GM18520 (cell line): ENCODE measurements at regions not wholly inside any gene's neighbourhood (a gene's known extent, or its start where the extent isn't known, plus 50 kb on each side); places are given as distances from the start of the nearest gene placed in this dataset.

ENCODE experiments used
- ATAC-seq: cut with Tn5 transposase; IDR thresholded peaks from one replicate; pipeline ENCODE4 v1.9.1; 2021; ENCODE audit not compliant: unreplicated experiment

DNA sequence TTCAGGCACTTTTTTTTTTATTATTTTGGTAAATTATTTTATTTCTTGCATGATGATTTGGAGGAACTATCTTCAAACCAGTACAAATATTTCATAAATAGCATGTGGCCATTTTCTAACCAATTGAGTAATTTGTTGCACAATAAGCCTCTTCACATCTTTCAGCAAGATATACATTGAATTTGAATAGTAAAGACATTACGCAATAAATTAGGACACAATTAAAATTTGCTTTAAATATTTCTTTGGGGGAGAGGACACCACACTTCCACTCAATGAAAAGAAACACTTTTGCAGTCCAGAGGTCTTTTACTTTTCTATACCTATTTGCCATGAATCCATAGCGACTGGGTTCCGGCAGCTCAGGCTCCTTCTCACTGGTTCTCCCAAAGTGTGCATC is 762.6 kb upstream of the GOLIM4 start:
- ATAC-seq = no peak

DNA sequence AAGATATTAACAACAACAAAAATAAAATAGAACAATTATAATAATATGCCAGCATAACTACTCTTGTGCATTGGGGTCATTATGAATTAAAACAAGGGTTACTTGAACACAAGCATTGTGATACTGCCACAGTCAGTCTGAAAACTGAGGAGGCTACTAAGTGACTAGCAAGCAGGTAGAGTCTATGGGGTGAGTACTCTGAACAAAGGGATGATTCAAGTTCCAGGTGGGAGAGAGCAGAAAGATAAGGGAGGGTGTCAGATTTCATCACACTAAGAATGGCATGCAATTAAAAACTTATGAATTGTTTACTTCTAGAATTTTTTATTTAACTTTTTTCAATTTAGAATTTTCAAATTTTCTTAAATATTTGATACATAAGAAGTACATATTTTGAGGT is 754.4 kb upstream of the GOLIM4 start:
- ATAC-seq = no peak

DNA sequence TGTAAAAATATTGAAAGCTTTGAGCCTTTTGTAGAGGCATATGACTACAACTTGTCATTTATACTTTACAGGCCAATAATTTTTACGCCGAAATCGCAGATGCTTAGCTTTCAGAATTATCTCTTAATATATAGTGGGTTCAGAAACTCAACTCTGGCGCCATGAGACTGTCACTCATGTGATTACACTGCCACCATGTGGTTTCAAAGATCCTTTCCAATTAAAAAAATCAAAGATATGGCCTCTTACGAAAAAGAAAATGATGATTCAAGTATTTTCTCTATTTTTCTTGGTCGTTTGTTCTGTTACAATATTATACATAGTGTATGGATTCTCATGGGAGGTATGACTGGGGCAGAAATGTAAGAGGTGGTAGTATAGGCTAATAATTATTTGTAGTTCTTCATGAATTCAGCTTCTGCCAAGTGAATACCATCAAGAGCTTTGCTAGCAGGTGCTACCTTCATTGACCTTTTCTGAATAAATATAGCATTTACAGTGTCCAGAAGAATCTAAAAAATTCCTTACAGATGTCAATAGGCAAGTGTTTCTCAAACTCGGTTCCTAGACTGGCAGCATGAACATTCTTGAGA is 751.7 kb upstream of the GOLIM4 start:
- ATAC-seq = peak; percentile 48

DNA sequence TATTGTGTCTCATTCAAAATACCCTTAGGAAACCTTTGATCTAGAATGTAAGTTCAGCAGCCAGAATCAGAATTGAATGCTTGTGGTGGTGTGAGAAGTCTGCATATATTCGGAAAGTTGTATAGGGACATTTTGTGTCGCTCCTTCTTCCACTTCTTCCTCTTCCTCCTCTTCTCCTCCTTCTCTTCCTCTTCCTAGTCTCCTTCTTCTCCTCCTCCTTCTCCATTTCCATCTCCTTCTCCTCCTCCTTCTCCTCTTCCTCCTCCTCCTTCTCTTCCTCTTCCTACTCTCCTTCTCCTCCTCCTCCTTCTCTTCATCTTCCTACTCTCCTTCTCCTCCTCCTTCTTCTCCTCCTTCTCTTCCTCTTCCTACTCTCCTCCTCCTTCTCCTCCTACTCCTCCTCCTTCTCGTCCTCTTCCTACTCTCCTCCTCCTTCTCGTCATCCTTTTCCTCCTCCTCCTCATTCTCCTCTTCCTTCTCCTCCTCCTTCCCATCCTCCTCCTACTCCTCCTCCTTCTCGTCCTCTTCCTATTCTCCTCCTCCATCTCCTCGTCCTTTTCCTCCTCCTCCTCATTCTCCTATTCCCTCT is 749.3 kb upstream of the GOLIM4 start:
- ATAC-seq = no peak

DNA sequence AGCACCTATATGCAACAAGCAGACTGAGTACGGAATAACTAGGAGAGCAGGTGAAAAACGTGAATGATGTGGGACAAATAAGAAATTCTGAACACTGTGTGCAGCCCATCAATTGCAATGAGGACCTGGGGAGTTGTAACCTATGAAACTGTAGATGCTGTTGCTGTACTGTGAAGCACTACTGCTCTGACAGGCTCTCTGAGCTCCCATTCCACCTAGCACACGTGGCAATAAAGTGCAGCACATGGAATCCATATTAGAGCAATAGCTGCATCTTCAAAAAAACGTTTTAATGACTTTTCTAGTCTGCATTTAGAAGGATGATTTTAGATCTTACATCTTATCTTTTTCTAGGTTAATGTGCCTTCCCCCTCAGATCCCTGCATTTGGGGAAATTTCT is 748.7 kb upstream of the GOLIM4 start:
- no peak for ATAC-seq

DNA sequence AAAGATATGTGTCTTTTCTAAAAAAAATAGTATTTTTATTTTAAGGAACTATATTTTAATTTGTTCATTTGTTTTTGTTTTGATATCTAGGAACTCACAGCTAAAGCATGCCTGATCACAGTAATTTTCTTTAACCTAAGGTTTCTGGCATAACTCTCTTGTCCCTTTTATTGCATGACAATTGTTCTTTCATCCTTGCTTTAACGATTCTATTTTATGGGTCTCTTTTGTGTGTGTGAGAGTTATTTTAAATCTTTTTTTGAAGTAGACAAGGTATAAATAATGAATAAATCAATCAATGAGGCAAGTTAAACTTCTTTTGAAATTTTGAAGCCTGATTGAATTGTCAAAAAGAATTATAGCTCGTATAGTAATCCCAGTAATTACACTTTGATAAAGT is 747.8 kb upstream of the GOLIM4 start:
- no peak for ATAC-seq

DNA sequence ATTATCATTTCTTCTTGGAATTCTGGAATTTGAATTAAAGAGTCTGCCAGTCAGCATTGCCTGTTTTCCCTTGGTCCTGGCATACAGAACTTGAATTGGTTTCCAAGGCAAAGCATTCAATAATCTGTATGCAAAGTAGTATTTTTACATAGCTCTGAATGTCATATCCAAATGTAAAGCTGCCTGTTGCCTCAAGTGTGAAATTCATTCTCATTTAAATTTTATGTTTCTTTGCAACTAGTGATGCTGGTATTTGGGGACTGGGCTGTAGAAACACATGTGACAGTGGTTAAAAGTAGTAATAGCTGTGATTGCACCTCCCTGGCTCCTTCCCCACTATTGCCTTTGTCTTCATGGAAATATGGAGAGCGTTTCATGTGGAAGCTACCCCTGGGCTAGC is 743.9 kb upstream of the GOLIM4 start:
- no peak for ATAC-seq

DNA sequence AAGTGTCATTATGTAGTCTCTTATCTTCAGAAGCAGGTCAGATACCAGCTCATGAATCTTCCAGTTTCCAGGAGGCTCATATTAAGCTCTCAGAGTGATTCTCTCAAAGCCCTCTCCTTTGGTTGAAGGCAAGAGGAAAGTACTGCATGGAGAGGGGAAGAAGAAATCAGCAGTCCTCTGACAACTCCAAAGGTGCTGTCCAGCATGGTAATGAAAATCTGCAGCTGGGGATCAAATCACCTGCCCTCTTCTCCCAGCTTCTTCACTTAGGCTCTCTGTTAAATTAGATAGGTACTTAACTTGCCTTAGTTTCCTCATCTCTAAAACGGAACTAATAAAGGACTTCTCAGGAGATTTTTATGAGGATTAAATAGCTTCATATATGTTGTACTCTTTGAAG is 738.8 kb upstream of the GOLIM4 start:
- no peak for ATAC-seq

DNA sequence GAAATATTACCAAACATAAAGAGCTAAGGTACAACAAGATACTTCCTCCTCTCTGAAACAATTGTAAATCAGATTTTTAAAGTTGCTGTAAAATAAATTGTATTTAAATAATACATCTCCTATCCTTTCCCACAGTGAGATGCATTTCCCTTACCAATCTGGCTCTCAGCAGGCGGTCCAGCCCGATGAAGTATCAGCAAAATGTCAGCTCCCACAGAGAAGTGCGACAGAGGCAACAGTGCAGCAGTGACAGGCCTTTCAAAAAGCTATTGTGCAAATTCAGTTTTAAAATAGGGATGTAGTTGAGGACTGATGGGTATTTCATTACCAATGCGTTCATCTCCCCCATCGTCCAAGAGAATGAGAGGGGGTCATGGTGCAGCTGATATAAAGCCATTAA is 733.2 kb upstream of the GOLIM4 start:
- no peak for ATAC-seq

DNA sequence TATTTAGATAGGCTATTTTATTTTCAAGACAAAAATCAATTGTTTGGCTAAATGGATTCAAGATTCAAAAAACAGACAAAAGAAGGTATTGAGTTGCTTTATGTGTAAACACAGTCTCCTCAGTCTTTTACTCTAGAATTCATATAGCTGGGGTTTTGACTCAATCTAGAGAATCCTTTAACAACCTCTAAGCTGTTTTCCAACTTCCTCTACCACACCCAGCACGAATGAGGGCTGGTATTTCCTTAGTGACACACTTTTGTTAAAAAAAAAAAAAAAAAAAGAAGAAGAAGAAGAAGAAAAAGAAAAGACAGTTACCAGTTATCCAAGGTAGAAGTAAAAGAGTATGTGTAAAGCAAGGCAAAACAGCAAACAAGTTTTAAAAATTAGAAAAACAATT is 732.8 kb upstream of the GOLIM4 start:
- no peak for ATAC-seq

DNA sequence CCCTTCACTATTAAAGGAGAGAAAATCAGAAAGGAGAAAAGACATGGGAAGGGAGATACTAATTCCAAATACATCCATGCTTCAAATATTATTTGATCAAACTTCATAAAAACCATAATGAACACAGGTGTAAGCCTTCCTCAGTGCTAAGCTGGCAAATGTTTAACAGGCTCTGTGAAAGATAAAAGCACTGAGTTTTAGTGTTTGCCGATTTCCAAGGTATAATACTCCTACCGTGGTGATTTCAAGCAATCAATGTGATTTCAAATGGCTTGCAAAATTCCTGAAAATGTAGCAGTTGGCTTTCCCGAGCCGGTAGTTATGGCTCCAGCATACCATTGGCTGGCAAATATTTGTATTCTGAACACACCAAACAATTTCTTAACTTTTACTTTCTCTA is 732.3 kb upstream of the GOLIM4 start:
- ATAC-seq = no peak

DNA sequence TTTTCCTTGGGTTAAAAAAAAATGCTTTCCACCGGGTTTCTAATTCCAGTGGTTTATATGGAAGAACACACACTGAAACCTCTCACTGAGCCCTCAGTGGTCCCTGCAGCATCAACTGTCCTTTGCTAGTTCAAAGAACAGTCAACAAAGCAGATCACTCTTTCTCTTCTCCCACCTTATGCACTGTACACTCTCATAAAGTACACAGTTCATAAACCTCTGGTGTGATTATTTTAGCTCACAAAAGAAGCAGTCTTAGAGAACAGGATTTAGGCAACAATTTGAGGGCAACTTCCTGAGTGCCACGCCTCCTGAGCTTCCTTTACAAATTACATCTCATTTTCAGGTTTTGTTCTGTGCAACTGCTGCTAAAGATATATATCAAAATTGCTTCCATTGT is 728.4 kb upstream of the GOLIM4 start:
- ATAC-seq = no peak

DNA sequence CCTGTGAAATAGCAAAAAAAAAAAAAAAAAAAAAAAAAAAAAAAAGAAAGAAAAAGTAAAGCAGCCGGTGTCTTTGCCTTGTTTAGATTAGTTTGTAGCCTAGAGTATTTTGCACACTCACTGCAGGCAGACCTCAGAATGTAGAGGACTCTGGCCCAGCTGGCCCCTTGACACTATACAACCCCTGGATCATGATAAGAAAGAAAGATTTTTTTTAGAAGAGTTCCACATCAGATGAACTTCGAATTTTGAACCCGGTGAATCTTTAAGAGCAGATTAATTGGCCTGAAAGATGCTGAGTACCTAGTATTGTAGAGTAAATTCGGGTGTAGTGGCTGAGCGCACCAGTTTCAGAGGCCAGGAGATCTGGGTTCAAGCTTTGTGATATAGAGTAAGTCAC is 727.7 kb upstream of the GOLIM4 start:
- no peak for ATAC-seq

DNA sequence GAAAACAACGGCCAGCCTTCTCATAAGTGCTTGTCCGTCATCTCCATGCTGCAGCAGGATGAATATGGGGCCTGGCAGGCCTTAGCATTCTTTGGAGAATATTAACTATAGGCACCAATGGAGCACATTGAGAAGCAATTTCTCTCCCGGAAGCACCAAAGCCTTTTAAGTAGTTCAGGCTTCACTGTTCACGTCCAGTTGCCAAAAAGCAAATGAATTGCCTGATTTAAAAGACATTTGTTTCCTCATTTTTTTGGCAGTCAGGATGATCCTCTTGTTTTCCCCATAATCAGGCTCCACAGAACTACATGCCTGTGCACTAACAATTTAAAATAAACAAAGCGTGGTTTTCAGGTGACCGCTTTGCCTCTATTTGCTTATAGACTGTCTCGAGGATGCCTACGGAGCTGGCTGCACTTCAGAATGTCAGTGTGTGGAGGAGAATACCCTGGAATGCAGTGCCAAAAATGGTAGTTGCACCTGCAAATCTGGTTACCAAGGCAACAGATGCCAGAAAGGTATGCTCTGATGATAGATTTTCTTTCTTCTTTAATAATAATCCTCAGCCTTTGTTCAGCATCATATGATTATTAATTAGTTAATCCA is 725.2 kb upstream of the GOLIM4 start:
- ATAC-seq = no peak

DNA sequence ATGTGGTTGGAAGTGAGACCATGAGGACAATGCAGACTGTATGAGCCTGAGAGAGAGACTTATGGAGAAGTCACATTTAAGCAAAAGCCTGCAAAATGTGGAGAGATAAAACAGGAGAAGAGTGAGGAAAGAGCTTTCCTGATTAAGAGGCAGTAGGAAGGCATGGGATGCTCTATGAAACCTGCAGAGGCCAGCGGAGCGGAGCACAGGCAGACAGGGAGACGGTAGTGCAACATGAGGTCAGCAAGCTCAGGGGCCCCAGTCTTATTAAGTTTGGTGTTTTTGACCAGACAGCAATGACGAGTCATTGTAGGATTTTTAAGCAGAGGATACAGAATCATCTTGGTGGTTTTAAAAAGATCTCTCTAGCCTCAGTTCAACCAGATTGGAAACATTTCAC is 721.5 kb upstream of the GOLIM4 start:
- no peak for ATAC-seq

DNA sequence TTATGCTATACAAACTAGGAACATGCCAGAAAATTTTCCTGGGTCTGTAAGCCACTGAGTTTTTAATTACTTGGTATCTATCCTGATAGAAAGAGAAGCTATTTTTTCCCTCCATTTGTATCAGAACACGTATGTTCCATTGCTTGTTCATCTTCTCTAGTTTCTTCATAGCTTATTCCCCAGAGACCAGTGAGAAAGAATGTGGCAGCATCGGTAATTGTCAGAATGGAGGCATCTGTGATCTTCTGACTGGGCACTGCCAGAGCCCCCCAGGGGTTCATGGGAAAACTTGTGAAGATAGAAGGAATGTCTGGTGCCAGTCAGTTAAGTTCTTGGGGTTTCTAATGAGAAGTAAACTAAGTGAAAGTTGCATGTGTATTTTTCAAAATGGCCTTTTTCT is 720.2 kb upstream of the GOLIM4 start:
- ATAC-seq = no peak

DNA sequence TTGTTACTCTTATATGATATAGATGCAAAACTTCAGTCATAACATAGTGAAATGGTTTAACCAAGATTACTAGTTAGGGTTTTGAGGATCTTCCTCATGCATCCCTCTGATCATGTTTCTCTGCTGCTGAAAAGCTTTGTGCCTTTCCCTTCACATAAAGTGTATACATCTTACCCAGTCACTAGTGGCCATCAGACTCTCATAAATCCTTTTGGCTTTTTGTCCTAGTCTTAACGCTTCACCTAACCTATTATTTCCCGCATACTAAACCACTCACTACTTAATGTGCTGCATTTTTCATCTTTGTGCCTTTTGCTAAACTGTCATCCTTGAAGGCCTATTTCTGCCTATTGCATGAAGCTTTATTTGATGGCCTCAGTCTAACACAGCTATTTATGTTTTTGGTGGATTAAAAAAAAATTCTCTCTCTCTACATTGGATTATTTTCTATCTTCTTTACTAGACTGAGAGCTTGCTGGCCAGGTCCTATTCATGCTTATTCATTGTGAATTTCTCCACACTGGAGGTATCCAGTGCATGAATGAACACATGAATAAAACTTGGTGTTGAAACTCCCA is 717.6 kb upstream of the GOLIM4 start:
- no peak for ATAC-seq

DNA sequence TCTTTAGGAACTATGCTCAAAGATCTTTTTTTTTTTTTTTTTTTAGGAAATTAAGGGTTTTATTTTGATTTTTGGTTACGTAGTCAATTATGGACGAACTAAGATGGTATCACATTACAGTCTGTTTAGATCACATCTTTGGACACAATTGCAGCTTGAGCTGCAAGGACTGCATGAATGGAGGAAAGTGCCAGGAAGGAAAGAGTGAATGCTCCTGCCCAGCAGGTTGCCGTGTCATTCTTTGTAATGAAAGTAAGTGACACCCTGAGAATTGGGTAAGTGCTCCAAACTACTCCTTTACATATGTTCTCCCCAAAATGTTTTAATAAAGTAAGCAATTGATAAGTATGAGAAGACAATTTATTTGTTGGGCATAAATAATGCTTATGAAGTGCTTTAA is 716.5 kb upstream of the GOLIM4 start:
- ATAC-seq = no peak

DNA sequence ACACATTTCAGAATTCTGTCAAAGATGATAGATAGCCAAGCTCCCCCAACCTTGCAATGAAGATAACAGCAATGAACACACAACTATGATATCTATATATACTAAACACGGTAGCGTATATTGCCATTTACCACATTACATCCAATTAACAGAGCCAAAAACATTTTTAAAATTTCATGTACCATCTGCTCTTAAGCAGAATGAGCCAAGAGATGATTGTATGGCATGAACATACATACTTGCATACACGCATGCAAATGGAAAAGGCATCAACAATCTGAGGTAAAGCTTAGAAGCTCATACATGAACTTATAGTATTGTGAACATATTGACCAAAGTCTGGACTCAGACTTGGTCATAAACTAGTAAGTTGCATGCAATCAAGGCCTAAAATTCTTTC is 712.9 kb upstream of the GOLIM4 start:
- ATAC-seq = no peak

DNA sequence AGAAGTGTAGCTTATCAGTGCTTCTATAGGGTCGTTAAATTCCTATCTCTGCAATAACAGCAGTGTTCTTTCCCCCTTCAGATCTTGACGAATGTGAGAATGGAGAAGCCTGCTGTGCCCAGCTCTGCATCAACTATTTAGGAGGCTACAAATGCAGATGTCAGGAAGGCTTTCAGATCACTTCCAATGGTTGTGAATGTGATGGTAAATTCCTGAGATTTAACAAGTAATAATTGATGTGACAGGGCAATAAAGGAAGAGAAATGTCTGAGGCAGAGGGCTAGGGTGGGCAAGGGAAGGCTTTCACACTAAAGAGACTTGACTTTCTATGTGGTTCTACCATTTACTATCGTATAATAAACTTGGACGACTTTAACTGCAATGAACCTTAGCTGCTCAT is 711.7 kb upstream of the GOLIM4 start:
- ATAC-seq = no peak

DNA sequence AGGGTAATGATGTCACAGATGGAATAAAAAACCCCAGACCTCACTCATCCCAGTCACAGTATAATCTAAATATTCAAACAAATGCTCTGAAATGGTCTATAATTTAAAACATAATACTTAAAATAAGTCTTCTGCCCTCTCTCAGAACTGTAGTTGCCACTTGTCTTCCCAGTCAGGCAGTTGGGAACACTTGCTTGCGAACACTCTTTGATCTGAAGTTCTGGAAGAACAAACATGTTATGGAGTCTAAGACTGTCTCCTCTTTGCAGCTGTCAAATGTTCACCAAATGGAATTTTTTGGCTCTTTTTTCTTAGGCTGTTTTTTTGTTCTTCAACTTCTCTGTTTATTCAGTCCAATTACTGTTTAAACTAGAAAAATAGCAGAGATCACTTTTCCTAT is 711.1 kb upstream of the GOLIM4 start:
- ATAC-seq = no peak

DNA sequence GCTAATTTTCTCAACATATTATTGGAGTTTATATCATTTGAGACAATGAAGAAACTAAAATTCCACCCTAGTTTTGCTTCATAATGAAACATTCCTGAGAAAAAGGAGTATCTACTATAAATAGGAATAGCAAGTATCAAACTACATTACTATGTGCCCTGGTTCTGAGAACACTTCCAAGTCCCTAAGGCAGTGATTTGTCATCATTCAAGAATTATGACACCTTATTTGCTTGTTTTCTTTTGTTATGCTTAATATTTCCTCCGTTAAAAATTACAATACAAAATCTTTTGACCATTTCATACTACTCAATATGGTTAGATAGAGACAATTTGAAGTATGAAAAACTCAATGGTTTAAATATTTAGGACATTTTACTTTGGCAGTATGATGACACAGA is 707.8 kb upstream of the GOLIM4 start:
- ATAC-seq = no peak

DNA sequence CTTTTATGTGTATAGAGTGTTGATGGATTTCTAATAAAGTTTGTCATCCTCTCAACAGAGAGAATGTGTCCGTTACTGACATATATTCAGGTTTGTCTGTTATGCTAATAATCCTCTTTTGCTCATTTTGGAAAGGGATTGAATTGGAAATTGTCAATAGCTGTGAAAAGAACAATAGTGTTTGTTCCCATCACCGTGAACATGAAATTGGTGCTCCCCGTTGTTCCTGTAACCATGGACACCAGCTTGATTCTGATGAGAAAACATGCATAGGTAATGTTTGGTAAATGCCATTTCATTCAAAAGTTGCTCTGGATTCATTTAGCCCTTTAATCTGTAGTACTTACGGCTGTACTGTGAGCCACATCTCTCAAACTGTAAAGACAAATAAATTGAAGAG is 707.0 kb upstream of the GOLIM4 start:
- ATAC-seq = no peak
